ENCODE measurements at regions not wholly inside any gene's neighbourhood (a gene's known extent, or its start where the extent isn't known, plus 50 kb on each side); places are given as distances from the start of the nearest gene placed in this dataset.

DNA sequence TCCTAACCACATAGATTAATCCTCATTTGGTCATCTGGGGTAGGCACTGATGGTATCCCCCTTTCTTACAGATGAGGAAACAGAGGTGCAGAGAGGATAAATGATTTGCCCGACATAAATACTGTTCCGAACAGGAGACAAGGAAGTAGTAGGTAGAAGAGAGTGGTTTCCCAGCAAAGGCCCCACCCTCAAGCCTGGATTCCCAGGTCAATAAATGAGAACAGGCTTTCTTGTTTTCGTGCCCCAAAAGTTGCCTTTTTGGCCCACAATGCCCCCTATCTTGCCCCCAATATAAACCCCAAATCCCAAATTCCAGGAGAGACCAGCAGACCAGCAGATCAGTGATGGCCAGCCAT lies 125.5 kb upstream of the PRR20G start:
- TF ChIP-seq SUZ12 (IDR thresholded peaks at IDR 0.05) (no peak), LEF1 (IDR thresholded peaks at IDR 0.05; ENCODE audit: borderline replicate concordance) (no peak), HDGF (IDR thresholded peaks at IDR 0.05; ENCODE audit: borderline replicate concordance) (no peak), BHLHE40 (IDR thresholded peaks at IDR 0.05; ENCODE audit: borderline replicate concordance) (no peak), FOXK2 (IDR thresholded peaks at IDR 0.05) (no peak), TARDBP (IDR thresholded peaks at IDR 0.05) (no peak), CTBP1 (IDR thresholded peaks at IDR 0.05; ENCODE audit: borderline replicate concordance) (no peak), ZNF384 (IDR thresholded peaks at IDR 0.05) (no peak), FOXM1 (IDR thresholded peaks at IDR 0.05; ENCODE audit: borderline replicate concordance) (no peak), ELF4 (IDR thresholded peaks at IDR 0.05) (no peak), PKNOX1 (IDR thresholded peaks at IDR 0.05) (no peak), NFRKB (IDR thresholded peaks at IDR 0.05) (no peak), FOXA1 (IDR thresholded peaks at IDR 0.05) (no peak)

Data from HEK293T (cell line).